ENCODE measurements at regions not wholly inside any gene's neighbourhood (a gene's known extent, or its start where the extent isn't known, plus 50 kb on each side); places are given as distances from the start of the nearest gene placed in this dataset.

GRCh38 chr6:111970426-111970825, 83.5 kb upstream of the CCN6 start:
- intact Hi-C loops (cut with DNase I) = no loop called here
- Histone ChIP-seq H3K4me1 (no peaks in the 10 kb centered on the region), H3K4me3 (no peak overlapping the region), H3K27ac (no peak overlapping the region), H3K9me3 (no peaks in the 10 kb centered on the region), H3K36me3 (no peaks in the 10 kb centered on the region), H3K27me3 (no peaks in the 10 kb centered on the region)
- 58% methylated on average over 2 of the region's 2 CpGs for WGBS (ENCODE audit: insufficient coverage, low coverage, low lambda C conversion rate, missing lambda C conversion rate)
- TF ChIP-seq CTCF (IDR thresholded peaks at IDR 0.05) = no peak
- TF ChIP-seq POLR2A (IDR thresholded peaks at IDR 0.05) = no peak
- DNase-seq (no peak), ATAC-seq (no peak)

- no peak overlapping the region for H3K27ac ChIP-seq
These were observed 82.6 kb upstream of the CCN6 start for GRCh38 chr6:111971181-111971841.

GRCh38 chr6:111971866-111972532, 81.9 kb upstream of the CCN6 start:
- H3K36me3 ChIP-seq = no peaks in the 10 kb centered on the region
- no peak overlapping the region for H3K4me3 ChIP-seq
- intact Hi-C loops (cut with DNase I) = no loop called here
- H3K9me3 ChIP-seq = no peaks in the 10 kb centered on the region
- no peaks in the 10 kb centered on the region for H3K4me1 ChIP-seq
- 86% methylated on average over 4 of the region's 5 CpGs for WGBS (ENCODE audit: insufficient coverage, low coverage, low lambda C conversion rate, missing lambda C conversion rate)
- no peak overlapping the region for H3K27ac ChIP-seq
- DNase-seq (no peak), ATAC-seq (no peak)
- no peak for TF ChIP-seq POLR2A (IDR thresholded peaks at IDR 0.05)
- TF ChIP-seq CTCF (IDR thresholded peaks at IDR 0.05) = no peak
- H3K27me3 ChIP-seq = no peaks in the 10 kb centered on the region

More at GRCh38 chr6:111971181-111971841, 82.6 kb upstream of the CCN6 start:
- ATAC-seq = no peak
- 77% methylated on average over 7 of the region's 7 CpGs for WGBS (ENCODE audit: insufficient coverage, low coverage, low lambda C conversion rate, missing lambda C conversion rate)
- no peak overlapping the region for H3K4me3 ChIP-seq
- H3K36me3 ChIP-seq = no peaks in the 10 kb centered on the region
- DNase-seq = no peak
- no peaks in the 10 kb centered on the region for H3K27me3 ChIP-seq
- intact Hi-C loops (cut with DNase I) = no loop called here
- TF ChIP-seq POLR2A (IDR thresholded peaks at IDR 0.05) (no peak), CTCF (IDR thresholded peaks at IDR 0.05) (no peak)
- H3K4me1 ChIP-seq = no peaks in the 10 kb centered on the region
- no peaks in the 10 kb centered on the region for H3K9me3 ChIP-seq

- TF ChIP-seq POLR2A (IDR thresholded peaks at IDR 0.05) (no peak), CTCF (IDR thresholded peaks at IDR 0.05) (no peak)
- Histone ChIP-seq H3K27ac (peak overlapping the region in 1 of 3 donors; percentile 23), H3K4me3 (no peak overlapping the region), H3K36me3 (no peaks in the 10 kb centered on the region), H3K4me1 (no peaks in the 10 kb centered on the region), H3K9me3 (no peaks in the 10 kb centered on the region), H3K27me3 (no peaks in the 10 kb centered on the region)
- ATAC-seq = no peak
- WGBS (ENCODE audit: insufficient coverage, low coverage, low lambda C conversion rate, missing lambda C conversion rate) = 79% methylated on average over 5 of the region's 5 CpGs
- no peak for DNase-seq
- intact Hi-C loops (cut with DNase I) = no loop called here
These were observed 81.2 kb upstream of the CCN6 start for GRCh38 chr6:111972745-111973117.

Measured in right lobe of liver (tissue), 6 donors.